ENCODE measurements at regions not wholly inside any gene's neighbourhood (a gene's known extent, or its start where the extent isn't known, plus 50 kb on each side); places are given as distances from the start of the nearest gene placed in this dataset.

DNA sequence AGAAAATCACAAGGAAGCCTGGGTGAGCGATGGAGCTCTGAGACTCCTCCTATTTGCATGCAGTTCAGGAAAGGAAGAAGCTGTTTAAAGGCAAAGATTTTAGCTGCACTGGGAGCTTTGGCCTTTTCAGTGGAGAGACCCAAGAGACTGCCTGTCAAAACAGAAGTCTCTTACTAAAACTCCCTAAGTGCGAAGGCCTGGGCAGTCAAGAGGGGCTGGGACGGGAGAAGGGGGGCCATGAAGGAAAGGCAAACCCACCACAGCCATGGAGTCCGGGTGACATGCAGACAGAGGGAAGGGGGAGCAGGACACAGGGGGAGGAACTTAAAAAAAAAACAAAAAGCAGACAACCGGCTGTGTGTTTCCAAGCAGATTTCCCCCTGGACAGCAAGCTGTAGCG is 537.6 kb upstream of the NOX3 start:
- no peak for DNase-seq (ENCODE audit: low spot score)

- no peak for DNase-seq (ENCODE audit: low spot score)
Measured at GRCh38 chr6:155985660-155986138, 530.1 kb upstream of the NOX3 start.

DNA sequence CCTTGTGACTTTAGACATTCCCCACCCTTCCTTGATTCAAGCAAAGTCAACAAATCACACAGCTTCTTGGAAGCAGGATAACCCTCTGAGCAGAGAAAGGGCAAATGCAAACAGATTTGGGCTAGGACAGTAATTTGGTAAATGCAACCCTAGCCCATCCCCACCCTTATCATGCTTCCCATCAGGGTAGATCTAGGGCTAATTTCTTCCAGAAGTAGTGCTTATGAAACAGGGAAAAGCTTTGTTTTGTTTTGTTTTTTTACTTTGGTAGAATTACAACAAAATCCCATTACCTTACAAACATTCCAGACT is 525.1 kb upstream of the NOX3 start:
- DNase-seq (ENCODE audit: low spot score) = no peak

DNA sequence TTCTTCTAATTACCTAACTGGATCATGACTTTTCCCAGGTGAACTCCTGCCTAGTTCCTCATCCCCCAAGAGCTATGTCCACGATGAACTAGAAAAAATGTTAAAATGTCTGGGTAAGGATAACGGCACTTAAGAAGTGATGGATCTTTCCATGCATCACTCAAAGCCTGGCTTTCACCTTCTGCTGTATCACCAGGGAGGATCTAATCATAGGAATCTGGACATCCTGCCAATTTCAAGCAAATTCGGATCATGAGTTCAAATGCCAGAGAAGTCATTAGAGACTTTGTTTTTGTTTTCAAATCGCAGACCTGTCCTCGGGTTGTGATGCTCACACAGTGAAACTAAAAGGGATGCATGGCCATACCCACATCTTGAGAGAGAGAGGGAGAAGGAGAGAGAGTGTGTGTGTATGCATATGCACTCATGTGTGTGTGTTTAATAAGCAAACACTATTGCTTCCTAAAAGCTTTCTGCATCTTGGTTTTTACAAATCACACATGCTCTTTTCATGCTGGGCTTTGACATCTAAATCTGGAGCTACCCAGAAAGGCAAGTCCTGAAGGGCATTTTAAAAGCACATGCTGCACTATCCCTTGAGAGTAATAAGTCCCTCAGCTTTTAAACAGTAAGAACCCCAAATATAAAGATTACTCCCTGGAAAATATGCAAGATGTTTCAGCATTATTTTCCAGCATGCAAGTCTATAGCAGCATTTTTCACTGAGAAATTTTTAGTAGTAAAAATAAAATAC is 524.6 kb upstream of the NOX3 start:
- DNase-seq (ENCODE audit: low spot score) = no peak

- DNase-seq (ENCODE audit: low spot score) = no peak
Measured at GRCh38 chr6:155975506-155975905, 519.9 kb upstream of the NOX3 start.

- DNase-seq (ENCODE audit: low spot score) = no peak
Measured at GRCh38 chr6:155974811-155975323, 519.2 kb upstream of the NOX3 start.

DNA sequence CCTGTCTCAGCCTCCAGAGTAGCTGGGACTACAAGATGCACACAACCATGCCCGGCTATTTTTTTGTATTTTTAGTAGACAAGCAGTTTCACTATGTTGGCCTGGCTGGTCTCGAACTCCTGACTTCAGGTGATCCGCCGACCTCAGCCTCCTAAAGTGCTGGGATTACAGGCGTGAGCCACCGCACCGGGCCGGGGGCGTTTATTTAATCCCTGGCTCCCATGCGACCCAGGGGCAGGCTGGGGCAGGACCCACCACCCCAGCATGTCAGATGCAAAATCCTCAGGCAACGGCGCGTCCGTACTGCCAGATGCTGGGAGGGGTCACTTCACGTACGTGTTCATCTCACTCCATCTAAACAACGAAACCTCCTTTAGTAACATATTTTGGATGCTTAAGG is 518.7 kb upstream of the NOX3 start:
- DNase-seq (ENCODE audit: low spot score) = no peak

GRCh38 chr6:155970876-155971708 is 515.5 kb upstream of the NOX3 start:
- DNase-seq (ENCODE audit: low spot score) = no peak

DNA sequence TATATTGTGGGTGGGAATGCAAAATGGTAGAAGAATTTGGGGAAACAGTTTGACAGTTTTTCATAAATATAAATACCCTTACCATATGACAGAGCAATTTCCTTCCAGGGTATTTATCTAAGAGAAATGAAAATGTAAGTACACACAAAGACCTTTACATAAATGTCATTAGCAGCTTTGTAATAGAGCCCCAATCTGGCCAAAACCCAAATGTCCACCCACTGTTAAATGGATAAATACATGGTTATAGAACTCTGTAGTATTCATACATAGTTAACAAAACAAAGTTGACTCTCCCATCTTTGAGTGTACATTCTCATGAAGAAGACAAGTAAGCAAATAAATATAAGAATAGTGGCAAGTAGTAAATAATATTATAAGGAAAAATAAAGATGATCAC is 514.8 kb upstream of the NOX3 start:
- DNase-seq (ENCODE audit: low spot score) = no peak

DNA sequence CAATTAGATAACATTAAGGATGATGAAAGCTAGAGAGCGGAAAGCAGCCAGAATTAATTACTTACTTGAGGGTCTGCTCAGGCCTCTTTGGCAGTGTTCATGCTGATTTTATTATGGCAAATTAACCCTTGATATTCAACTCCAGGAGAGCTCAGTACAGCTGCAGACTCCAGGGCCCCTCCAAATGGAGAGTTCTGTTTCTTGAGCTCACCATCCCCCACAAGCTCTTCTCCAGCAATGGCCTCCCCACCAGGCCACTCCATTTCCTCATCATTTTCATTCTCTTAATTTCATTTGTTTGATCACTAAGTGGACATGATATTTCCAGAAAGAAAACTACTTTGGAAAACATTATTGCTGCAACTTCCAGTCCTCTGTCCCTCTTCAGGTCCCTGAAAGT is 513.3 kb upstream of the NOX3 start:
- DNase-seq (ENCODE audit: low spot score) = no peak

- no peak for DNase-seq (ENCODE audit: low spot score)
Measured at GRCh38 chr6:155967322-155967721, 511.7 kb upstream of the NOX3 start.

- DNase-seq (ENCODE audit: low spot score) = no peak
Measured at GRCh38 chr6:155964544-155964943, 508.9 kb upstream of the NOX3 start.

GRCh38 chr6:155962276-155962675 is 506.6 kb upstream of the NOX3 start:
- no peak for DNase-seq (ENCODE audit: low spot score)

GRCh38 chr6:155959898-155960495 is 504.4 kb upstream of the NOX3 start:
- DNase-seq (ENCODE audit: low spot score) = no peak

GRCh38 chr6:155958550-155958949 is 502.9 kb upstream of the NOX3 start:
- no peak for DNase-seq (ENCODE audit: low spot score)

GRCh38 chr6:155955038-155955437 is 499.4 kb upstream of the NOX3 start:
- no peak for DNase-seq (ENCODE audit: low spot score)

DNA sequence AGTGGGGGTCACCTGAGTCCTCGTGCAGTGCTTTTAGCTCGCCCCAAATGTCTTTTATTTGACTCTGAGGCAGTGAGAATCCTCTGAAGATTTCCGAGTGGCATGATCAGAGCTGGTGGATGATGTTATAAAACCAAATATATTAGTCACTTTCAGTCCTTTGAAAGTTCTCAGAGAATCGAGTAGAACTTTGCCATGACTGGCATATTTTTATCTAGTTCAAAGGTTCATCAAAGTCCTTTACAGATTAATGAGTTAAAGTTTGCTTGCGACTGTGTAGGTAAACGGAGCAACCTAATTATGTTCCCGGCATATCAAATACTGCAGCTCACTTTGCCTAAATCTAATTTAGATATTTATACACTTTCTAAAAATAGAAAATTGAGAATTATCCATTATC is 498.5 kb upstream of the NOX3 start:
- DNase-seq (ENCODE audit: low spot score) = no peak

- DNase-seq (ENCODE audit: low spot score) = no peak
Measured at GRCh38 chr6:155949256-155949655, 493.6 kb upstream of the NOX3 start.

GRCh38 chr6:155946860-155947259 is 491.2 kb upstream of the NOX3 start:
- no peak for DNase-seq (ENCODE audit: low spot score)

GRCh38 chr6:155943635-155944034 is 488.0 kb upstream of the NOX3 start:
- DNase-seq (ENCODE audit: low spot score) = no peak

DNA sequence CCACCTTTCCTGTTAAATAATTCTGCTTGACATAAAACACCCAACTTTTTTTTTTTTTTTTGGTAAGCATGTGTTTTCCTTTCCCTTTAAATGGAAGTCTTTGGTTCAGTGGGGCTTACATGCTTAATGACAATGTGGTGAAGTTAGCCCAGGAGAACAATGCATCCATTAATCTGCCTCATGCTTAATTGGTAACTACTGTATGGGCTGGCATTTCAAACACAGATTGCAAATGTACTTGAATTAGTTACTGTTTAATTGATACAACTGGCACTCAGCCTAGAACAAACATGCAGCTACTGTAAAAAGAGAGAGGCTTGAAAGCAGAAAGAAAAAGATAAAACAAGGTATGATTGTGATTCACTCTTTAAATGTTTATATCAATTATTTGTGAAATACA is 483.6 kb upstream of the NOX3 start:
- DNase-seq (ENCODE audit: low spot score) = no peak

DNA sequence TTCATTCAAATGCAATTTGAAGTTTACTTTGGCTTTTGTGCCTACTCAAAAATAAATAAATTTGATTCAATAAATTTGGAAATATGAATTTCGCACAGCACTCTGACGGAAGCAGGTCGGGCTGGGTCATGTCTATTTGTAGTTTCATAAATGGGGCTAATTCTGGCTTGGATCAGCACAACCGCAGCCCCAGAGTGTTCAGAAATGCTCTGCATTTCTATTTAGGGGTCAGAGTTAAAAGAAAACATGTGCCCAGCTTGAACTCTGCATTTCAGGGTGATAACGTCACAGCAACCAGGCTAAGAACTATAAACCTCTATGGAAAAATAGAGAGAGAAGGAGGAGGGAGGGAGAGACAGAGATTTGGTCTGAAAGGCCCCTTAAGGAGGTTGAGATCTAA is 480.9 kb upstream of the NOX3 start:
- no peak for DNase-seq (ENCODE audit: low spot score)

GRCh38 chr6:155936127-155936526 is 480.5 kb upstream of the NOX3 start:
- DNase-seq (ENCODE audit: low spot score) = no peak

All from GM03348 (cell line).